ENCODE measurements at regions not wholly inside any gene's neighbourhood (a gene's known extent, or its start where the extent isn't known, plus 50 kb on each side); places are given as distances from the start of the nearest gene placed in this dataset.
"Not testable (repeated sequence)": the region's sequence is repeated elsewhere in the genome, so short reads cannot be mapped to it uniquely, and the experiment has no call there.

GRCh38 chr4:13678186-13678924, 50.8 kb upstream of the BOD1L1 start:
- no peak overlapping the region for H3K4me3 ChIP-seq (ENCODE audit: insufficient read length, low read depth)
- H3K9ac ChIP-seq (ENCODE audit: insufficient read length, low read depth), result no peak overlapping the region
- no peaks in the 10 kb centered on the region for H3K27me3 ChIP-seq (ENCODE audit: insufficient read depth, insufficient read length)
- H3K9me3 ChIP-seq (ENCODE audit: insufficient read depth, low read length), result no peaks in the 10 kb centered on the region
- no peaks in the 10 kb centered on the region for H3K4me1 ChIP-seq (ENCODE audit: insufficient read depth, insufficient read length)
- H3K36me3 ChIP-seq (ENCODE audit: insufficient read depth, insufficient read length, low read length), result no peaks in the 10 kb centered on the region
- no peak for TF ChIP-seq SUZ12 (IDR thresholded peaks at IDR 0.05; ENCODE audit: extremely low read depth, insufficient read depth, insufficient read length)
- TF ChIP-seq YY1 (IDR thresholded peaks at IDR 0.05; ENCODE audit: insufficient read depth, insufficient read length), result no peak
- TF ChIP-seq ZNF274 (IDR thresholded peaks at IDR 0.05; ENCODE audit: low read depth, low read length), result no peak
- DNase-seq (ENCODE audit: low read depth, low spot score), result no peak

- DNase-seq (ENCODE audit: low read depth, low spot score), result no peak
- Histone ChIP-seq H3K4me3 (ENCODE audit: insufficient read length, low read depth) (no peak overlapping the region), H3K4me1 (ENCODE audit: insufficient read depth, insufficient read length) (no peaks in the 10 kb centered on the region), H3K9ac (ENCODE audit: insufficient read length, low read depth) (no peak overlapping the region), H3K27me3 (ENCODE audit: insufficient read depth, insufficient read length) (no peaks in the 10 kb centered on the region), H3K36me3 (ENCODE audit: insufficient read depth, insufficient read length, low read length) (no peaks in the 10 kb centered on the region), H3K9me3 (ENCODE audit: insufficient read depth, low read length) (no peaks in the 10 kb centered on the region)
- TF ChIP-seq SUZ12 (IDR thresholded peaks at IDR 0.05; ENCODE audit: extremely low read depth, insufficient read depth, insufficient read length) (no peak), ZNF274 (IDR thresholded peaks at IDR 0.05; ENCODE audit: low read depth, low read length) (no peak), YY1 (IDR thresholded peaks at IDR 0.05; ENCODE audit: insufficient read depth, insufficient read length) (no peak)
Observed at GRCh38 chr4:13681570-13681969, 54.0 kb upstream of the BOD1L1 start.

GRCh38 chr4:13694256-13694655, 66.7 kb upstream of the BOD1L1 start:
- no peak overlapping the region for H3K9ac ChIP-seq (ENCODE audit: insufficient read length, low read depth)

GRCh38 chr4:13698296-13698695, 70.8 kb upstream of the BOD1L1 start:
- no peak for DNase-seq (ENCODE audit: low read depth, low spot score)
- H3K27me3 ChIP-seq (ENCODE audit: insufficient read depth, insufficient read length), result no peaks in the 10 kb centered on the region
- no peak overlapping the region for H3K4me3 ChIP-seq (ENCODE audit: insufficient read length, low read depth)
- TF ChIP-seq ZNF274 (IDR thresholded peaks at IDR 0.05; ENCODE audit: low read depth, low read length), result no peak
- no peak for TF ChIP-seq SUZ12 (IDR thresholded peaks at IDR 0.05; ENCODE audit: extremely low read depth, insufficient read depth, insufficient read length)
- no peak for TF ChIP-seq YY1 (IDR thresholded peaks at IDR 0.05; ENCODE audit: insufficient read depth, insufficient read length)
- H3K9me3 ChIP-seq (ENCODE audit: insufficient read depth, low read length), result no peaks in the 10 kb centered on the region
- H3K4me1 ChIP-seq (ENCODE audit: insufficient read depth, insufficient read length), result no peaks in the 10 kb centered on the region
- H3K36me3 ChIP-seq (ENCODE audit: insufficient read depth, insufficient read length, low read length), result no peaks in the 10 kb centered on the region
- no peak overlapping the region for H3K9ac ChIP-seq (ENCODE audit: insufficient read length, low read depth)

More at GRCh38 chr4:13694256-13694655, 66.7 kb upstream of the BOD1L1 start:
- Histone ChIP-seq H3K4me3 (ENCODE audit: insufficient read length, low read depth) (no peak overlapping the region), H3K27me3 (ENCODE audit: insufficient read depth, insufficient read length) (no peaks in the 10 kb centered on the region), H3K9me3 (ENCODE audit: insufficient read depth, low read length) (0 out of 2 replicates have a peak, but pooled peaks cover 4% of the 10 kb centered on the region), H3K4me1 (ENCODE audit: insufficient read depth, insufficient read length) (no peaks in the 10 kb centered on the region), H3K36me3 (ENCODE audit: insufficient read depth, insufficient read length, low read length) (no peaks in the 10 kb centered on the region)
- DNase-seq (ENCODE audit: low read depth, low spot score), result no peak
- TF ChIP-seq SUZ12 (IDR thresholded peaks at IDR 0.05; ENCODE audit: extremely low read depth, insufficient read depth, insufficient read length), result no peak
- TF ChIP-seq ZNF274 (IDR thresholded peaks at IDR 0.05; ENCODE audit: low read depth, low read length), result no peak
- no peak for TF ChIP-seq YY1 (IDR thresholded peaks at IDR 0.05; ENCODE audit: insufficient read depth, insufficient read length)

- H3K9me3 ChIP-seq (ENCODE audit: insufficient read depth, low read length), result no peaks in the 10 kb centered on the region
- H3K4me3 ChIP-seq (ENCODE audit: insufficient read length, low read depth), result no peak overlapping the region
- no peaks in the 10 kb centered on the region for H3K36me3 ChIP-seq (ENCODE audit: insufficient read depth, insufficient read length, low read length)
- H3K27me3 ChIP-seq (ENCODE audit: insufficient read depth, insufficient read length), result no peaks in the 10 kb centered on the region
- no peak overlapping the region for H3K9ac ChIP-seq (ENCODE audit: insufficient read length, low read depth)
- no peak for DNase-seq (ENCODE audit: low read depth, low spot score)
- H3K4me1 ChIP-seq (ENCODE audit: insufficient read depth, insufficient read length), result no peaks in the 10 kb centered on the region
- TF ChIP-seq YY1 (IDR thresholded peaks at IDR 0.05; ENCODE audit: insufficient read depth, insufficient read length) (no peak), ZNF274 (IDR thresholded peaks at IDR 0.05; ENCODE audit: low read depth, low read length) (no peak), SUZ12 (IDR thresholded peaks at IDR 0.05; ENCODE audit: extremely low read depth, insufficient read depth, insufficient read length) (no peak)
Observed at GRCh38 chr4:13700021-13700857, 72.7 kb upstream of the BOD1L1 start.

- H3K36me3 ChIP-seq (ENCODE audit: insufficient read depth, insufficient read length, low read length); H3K9me3 ChIP-seq (ENCODE audit: insufficient read depth, low read length); H3K27me3 ChIP-seq (ENCODE audit: insufficient read depth, insufficient read length); H3K4me3 ChIP-seq (ENCODE audit: insufficient read length, low read depth); DNase-seq (ENCODE audit: low read depth, low spot score); H3K9ac ChIP-seq (ENCODE audit: insufficient read length, low read depth); H3K4me1 ChIP-seq (ENCODE audit: insufficient read depth, insufficient read length): not testable (repeated sequence)
Observed at GRCh38 chr4:13700858-13701140, 73.3 kb upstream of the BOD1L1 start.

GRCh38 chr4:13701937-13702446, 74.5 kb upstream of the BOD1L1 start:
- Histone ChIP-seq H3K9ac (ENCODE audit: insufficient read length, low read depth) (no peak overlapping the region), H3K36me3 (ENCODE audit: insufficient read depth, insufficient read length, low read length) (no peaks in the 10 kb centered on the region), H3K4me3 (ENCODE audit: insufficient read length, low read depth) (no peak overlapping the region), H3K9me3 (ENCODE audit: insufficient read depth, low read length) (no peaks in the 10 kb centered on the region), H3K27me3 (ENCODE audit: insufficient read depth, insufficient read length) (no peaks in the 10 kb centered on the region), H3K4me1 (ENCODE audit: insufficient read depth, insufficient read length) (no peaks in the 10 kb centered on the region)
- TF ChIP-seq YY1 (IDR thresholded peaks at IDR 0.05; ENCODE audit: insufficient read depth, insufficient read length) (no peak), SUZ12 (IDR thresholded peaks at IDR 0.05; ENCODE audit: extremely low read depth, insufficient read depth, insufficient read length) (no peak), ZNF274 (IDR thresholded peaks at IDR 0.05; ENCODE audit: low read depth, low read length) (no peak)
- DNase-seq (ENCODE audit: low read depth, low spot score), result no peak

Measured in NT2/D1 (cell line).